Right lobe of liver (tissue), 6 donors: ENCODE measurements at regions not wholly inside any gene's neighbourhood (a gene's known extent, or its start where the extent isn't known, plus 50 kb on each side); places are given as distances from the start of the nearest gene placed in this dataset.

Source experiments
- ATAC-seq, 4 donors: fragments of 200-7000 bp; cut with Tn5 transposase; one replicate each; pipeline ENCODE4 v1.9.1; 2020; ENCODE audit warnings: mild to moderate bottlenecking in 4 of 4, moderate library complexity in 4 of 4
- DNase-seq, 3 donors: peaks; one replicate each; pipeline ENCODE4 v3.0.0-alpha.2; 2020
- H3K27ac ChIP-seq, 3 donors: fragments of 200-600 bp; one replicate each; pipeline ENCODE4 v1.8.0; 2022
- H3K27me3 ChIP-seq, 2 donors: fragments of 200-600 bp; one replicate each; pipeline ENCODE4 v1.8.0; 2022
- H3K36me3 ChIP-seq, 4 donors: fragments of 200-600 bp; sonication (generic) in 1 of 4; one replicate each; pipeline versions ENCODE4 v1.5.1 to v1.8.0; 2017 to 2022; ENCODE audit warnings: control low read depth in 1 of 4
- H3K4me1 ChIP-seq, 4 donors: fragments of 200-600 bp; sonication (generic) in 1 of 4; one replicate each; pipeline versions ENCODE4 v1.5.1 to v1.8.0; 2017 to 2022; ENCODE audit warnings: control low read depth in 1 of 4
- H3K4me3 ChIP-seq, 3 donors: fragments of 200-600 bp; one replicate each; pipeline ENCODE4 v1.8.0; 2022
- H3K9me3 ChIP-seq, 4 donors: fragments of 200-600 bp; sonication (generic) in 1 of 4; one replicate each; pipeline versions ENCODE4 v1.5.1 to v1.8.0; 2017 to 2022; ENCODE audit warnings: control low read depth in 1 of 4
- POLR2A ChIP-seq: fragments of 450-650 bp; IDR thresholded peaks from one replicate; pipeline ENCODE4 v1.6.1; 2017; ENCODE audit warnings: antibody characterized with exemption, mild to moderate bottlenecking
- WGBS: methylation state at CpG from one replicate; pipeline ENCODE4 v1.1.6; 2018; ENCODE audit warnings: low coverage, low lambda C conversion rate; ENCODE audit not compliant: insufficient coverage; ENCODE audit errors: missing lambda C conversion rate; 5-methylcytosine and 5-hydroxymethylcytosine counted together
- intact Hi-C, 2 donors: fragments of 100-400 bp; cut with DNase I; formaldehyde crosslinking; loops; one replicate each; pipeline versions ENCODE4 v1.11.2 to v1.14.1; 2022
- TF ChIP-seq, protein P1 (sequence below), 4 donors: fragments of 200-600 bp in 3 of 4; fragments of 450-650 bp in 1 of 4; IDR thresholded peaks; one replicate each; pipeline versions ENCODE4 v1.5.1 to v1.8.0; 2016 to 2022; ENCODE audit warnings: antibody characterized with exemption in 4 of 4, mild to moderate bottlenecking in 2 of 4
- donor health status: DM: no; HTN: yes; CAD: no.
- donor health status: DM: no; HTN: no; CAD: no.
- donor health status: DM: no; HTN: no; CAD: no.
- donor health status: DM: no; HTN: yes; CAD: no.
- donor health status: DM: no; HTN: yes; CAD: no.

DNA sequence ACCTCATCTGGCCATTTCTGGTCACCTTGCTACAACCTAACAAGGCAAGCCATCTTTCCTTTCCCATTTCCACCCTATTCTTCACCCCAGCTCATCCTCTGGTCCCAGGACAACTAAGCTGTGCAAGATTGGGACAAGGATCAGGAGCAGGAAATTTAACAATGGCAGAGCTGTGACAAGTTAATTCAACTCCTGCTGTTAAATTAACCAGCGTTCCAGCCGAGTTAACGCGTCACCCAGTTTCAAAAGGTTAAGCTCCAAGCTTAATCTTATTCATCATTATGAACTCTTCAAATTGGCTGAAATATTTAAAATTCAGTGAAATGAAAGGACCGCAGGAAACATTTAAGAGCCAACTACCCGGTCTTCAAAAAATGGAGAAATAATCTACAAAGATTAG, 231.9 kb downstream of the GRB14 start:
- ATAC-seq (no peak), DNase-seq (no peak)
- no peak overlapping the region for H3K4me3 ChIP-seq
- intact Hi-C loops, result no loop called here
- H3K27ac ChIP-seq, result no peak overlapping the region
- no peaks in the 10 kb centered on the region for H3K9me3 ChIP-seq
- H3K27me3 ChIP-seq, result no peaks in the 10 kb centered on the region
- WGBS, result 56% methylated on average over 6 of the region's 6 CpGs
- no peaks in the 10 kb centered on the region for H3K36me3 ChIP-seq
- TF ChIP-seq, protein P1, sequence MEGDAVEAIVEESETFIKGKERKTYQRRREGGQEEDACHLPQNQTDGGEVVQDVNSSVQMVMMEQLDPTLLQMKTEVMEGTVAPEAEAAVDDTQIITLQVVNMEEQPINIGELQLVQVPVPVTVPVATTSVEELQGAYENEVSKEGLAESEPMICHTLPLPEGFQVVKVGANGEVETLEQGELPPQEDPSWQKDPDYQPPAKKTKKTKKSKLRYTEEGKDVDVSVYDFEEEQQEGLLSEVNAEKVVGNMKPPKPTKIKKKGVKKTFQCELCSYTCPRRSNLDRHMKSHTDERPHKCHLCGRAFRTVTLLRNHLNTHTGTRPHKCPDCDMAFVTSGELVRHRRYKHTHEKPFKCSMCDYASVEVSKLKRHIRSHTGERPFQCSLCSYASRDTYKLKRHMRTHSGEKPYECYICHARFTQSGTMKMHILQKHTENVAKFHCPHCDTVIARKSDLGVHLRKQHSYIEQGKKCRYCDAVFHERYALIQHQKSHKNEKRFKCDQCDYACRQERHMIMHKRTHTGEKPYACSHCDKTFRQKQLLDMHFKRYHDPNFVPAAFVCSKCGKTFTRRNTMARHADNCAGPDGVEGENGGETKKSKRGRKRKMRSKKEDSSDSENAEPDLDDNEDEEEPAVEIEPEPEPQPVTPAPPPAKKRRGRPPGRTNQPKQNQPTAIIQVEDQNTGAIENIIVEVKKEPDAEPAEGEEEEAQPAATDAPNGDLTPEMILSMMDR (IDR thresholded peaks at IDR 0.05), result no peak
- TF ChIP-seq POLR2A, result no peak
- H3K4me1 ChIP-seq, result no peaks in the 10 kb centered on the region

DNA sequence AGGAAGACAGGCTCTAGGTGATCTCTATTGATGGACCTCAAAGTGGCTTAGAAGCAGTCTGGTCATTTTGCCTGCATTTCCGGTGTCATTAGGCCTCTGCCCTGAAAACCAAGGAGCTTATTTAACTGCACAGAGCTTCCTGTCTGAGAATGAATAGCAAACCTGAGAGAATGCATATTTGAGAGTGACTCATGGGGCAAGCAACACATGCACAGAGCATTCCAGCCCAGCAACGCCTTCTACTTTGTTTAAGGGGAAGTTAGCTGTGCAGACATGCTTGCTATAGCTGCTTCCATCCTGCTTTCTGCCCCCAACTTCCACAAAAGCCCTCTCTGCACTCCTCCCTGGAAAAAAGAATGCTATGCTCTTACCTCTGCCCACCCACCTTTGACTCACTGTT, 232.8 kb downstream of the GRB14 start:
- Histone ChIP-seq H3K36me3 (no peaks in the 10 kb centered on the region), H3K4me3 (no peak overlapping the region), H3K27ac (no peak overlapping the region), H3K9me3 (no peaks in the 10 kb centered on the region), H3K4me1 (no peaks in the 10 kb centered on the region), H3K27me3 (no peaks in the 10 kb centered on the region)
- ATAC-seq, result no peak
- TF ChIP-seq, protein P1 (IDR thresholded peaks at IDR 0.05), result no peak
- no peak for TF ChIP-seq POLR2A
- 50% methylated on average over 1 of the region's 2 CpGs for WGBS
- no peak for DNase-seq
- intact Hi-C loops, result no loop called here

DNA sequence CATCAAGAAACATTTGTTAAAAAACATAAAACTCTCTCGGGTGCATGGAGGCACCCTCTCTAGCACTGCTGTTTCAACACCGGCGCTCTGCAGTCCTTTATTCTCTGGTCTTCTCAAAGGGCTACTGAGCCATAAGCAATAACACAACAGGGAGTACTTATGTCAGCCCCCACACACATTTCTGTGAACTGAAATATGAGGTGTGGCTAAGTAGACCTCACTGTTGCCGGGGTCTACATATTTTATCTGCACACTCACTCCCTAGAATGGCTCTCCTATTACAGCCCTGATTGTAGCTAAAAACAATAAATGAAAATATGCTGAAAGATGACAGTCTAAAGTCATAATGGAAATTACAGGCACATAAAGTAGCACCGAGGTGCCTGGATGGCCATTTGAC, 235.1 kb downstream of the GRB14 start:
- no peak for DNase-seq
- H3K4me1 ChIP-seq, result no peaks in the 10 kb centered on the region
- WGBS, result 63% methylated on average over 5 of the region's 5 CpGs
- no peaks in the 10 kb centered on the region for H3K36me3 ChIP-seq
- TF ChIP-seq, protein P1 (IDR thresholded peaks at IDR 0.05), result no peak
- no peak for TF ChIP-seq POLR2A
- no peak for ATAC-seq
- H3K9me3 ChIP-seq, result no peaks in the 10 kb centered on the region
- no peak overlapping the region for H3K4me3 ChIP-seq
- no peaks in the 10 kb centered on the region for H3K27me3 ChIP-seq
- intact Hi-C loops, result no loop called here
- no peak overlapping the region for H3K27ac ChIP-seq

DNA sequence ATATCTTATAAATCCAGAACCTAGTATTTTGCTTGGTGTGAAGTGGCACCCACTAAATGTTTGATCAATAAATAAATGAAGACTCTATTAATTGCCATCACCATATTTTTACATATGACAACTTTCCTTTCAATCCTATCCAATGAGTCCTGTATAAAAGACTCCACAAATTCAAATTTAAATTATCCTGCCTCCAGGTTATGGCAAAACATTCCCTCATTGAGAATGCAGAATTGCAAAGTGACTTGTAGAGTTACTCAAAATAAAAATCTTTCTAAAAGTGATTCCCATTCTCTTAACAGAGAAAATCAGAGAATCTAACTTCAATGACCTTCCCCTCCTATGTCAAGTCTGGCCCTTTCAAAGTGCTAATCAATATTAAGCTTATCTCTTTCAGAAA, 236.8 kb downstream of the GRB14 start:
- Histone ChIP-seq H3K36me3 (no peaks in the 10 kb centered on the region), H3K4me1 (no peaks in the 10 kb centered on the region), H3K4me3 (no peak overlapping the region), H3K27me3 (no peaks in the 10 kb centered on the region), H3K27ac (no peak overlapping the region), H3K9me3 (no peaks in the 10 kb centered on the region)
- ATAC-seq (no peak), DNase-seq (no peak)
- intact Hi-C loops, result no loop called here
- TF ChIP-seq POLR2A, result no peak
- TF ChIP-seq, protein P1 (IDR thresholded peaks at IDR 0.05), result no peak

DNA sequence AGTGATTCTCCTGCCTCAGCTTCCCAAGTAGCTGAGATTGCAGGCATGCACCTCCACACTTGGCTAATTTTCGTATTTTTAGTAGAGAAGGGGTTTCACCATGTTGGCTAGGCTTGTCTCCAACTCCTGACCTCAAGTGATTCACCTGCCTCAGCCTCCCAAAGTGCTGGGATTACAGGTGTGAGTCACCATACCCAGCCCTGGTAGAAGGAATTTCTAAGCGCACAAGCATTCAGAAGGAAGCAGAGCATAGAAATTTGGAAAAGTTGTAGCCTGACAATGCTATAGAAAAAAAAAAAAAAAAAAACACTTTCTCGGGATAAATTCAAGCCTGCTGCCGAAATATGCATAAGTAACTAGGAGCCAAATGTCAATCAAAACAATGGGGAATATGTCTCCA, 249.4 kb downstream of the GRB14 start:
- TF ChIP-seq, protein P1 (IDR thresholded peaks at IDR 0.05), result no peak
- TF ChIP-seq POLR2A, result no peak

More for the DNA sequence above, 249.4 kb downstream of the GRB14 start:
- ATAC-seq (no peak), DNase-seq (no peak)
- Histone ChIP-seq H3K4me3 (no peak overlapping the region), H3K27ac (no peak overlapping the region), H3K36me3 (no peaks in the 10 kb centered on the region), H3K9me3 (no peaks in the 10 kb centered on the region), H3K4me1 (no peaks in the 10 kb centered on the region), H3K27me3 (no peaks in the 10 kb centered on the region)
- 62% methylated on average over 3 of the region's 4 CpGs for WGBS
- intact Hi-C loops, result no loop called here
